HG02588 (cell line): ENCODE measurements at regions not wholly inside any gene's neighbourhood (a gene's known extent, or its start where the extent isn't known, plus 50 kb on each side); places are given as distances from the start of the nearest gene placed in this dataset.
"Not testable (repeated sequence)": the region's sequence is repeated elsewhere in the genome, so short reads cannot be mapped to it uniquely, and the experiment has no call there.

Experiments used
- ATAC-seq: cut with Tn5 transposase; IDR thresholded peaks from one replicate; pipeline ENCODE4 v1.9.1; 2021; ENCODE audit warnings: mild to moderate bottlenecking, moderate library complexity; ENCODE audit not compliant: unreplicated experiment

DNA sequence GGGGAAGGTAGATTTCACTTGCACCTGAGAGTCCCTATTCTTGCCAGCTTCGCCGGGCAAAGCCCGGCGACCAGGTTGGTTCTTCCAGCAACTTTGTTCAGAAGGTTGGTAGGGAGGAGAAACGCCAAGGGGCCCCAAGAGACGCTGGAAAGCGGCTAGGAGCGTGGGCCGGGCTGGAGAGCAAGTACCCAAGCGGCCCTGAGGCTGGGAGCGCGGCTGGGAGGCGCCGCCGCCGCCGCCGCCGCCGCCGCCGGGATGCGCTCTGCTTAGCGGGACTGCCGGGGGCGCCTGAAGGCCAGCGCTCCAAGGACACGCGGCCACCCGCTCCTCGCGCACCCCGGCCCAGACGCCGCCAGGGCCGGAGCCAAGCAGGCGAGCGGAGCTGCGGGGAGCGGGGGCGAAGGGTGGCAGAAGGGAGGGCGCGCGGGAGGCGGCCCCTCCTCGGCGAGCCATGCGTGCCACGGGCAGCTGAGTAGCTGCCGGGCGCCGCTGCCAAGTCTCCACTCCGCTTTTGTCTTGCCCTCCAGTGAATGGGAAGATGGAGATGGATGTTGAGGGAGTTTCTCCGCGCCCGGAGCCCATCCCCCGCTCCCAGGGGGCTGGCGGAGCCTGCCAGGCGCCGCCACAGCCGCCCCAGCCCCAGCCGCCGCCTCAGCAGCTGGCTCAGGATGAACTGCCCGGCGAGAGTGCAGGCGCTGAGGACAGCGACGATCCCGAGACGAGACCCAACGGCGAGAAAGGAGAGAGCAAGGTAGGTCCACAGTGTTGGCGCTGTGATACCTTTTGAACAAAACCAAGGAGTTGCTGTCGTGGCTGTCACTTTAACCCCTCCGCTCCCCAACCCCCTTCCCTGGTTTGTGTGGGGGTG lies 227.4 kb upstream of the AZI2 start:
- no peak for ATAC-seq

DNA sequence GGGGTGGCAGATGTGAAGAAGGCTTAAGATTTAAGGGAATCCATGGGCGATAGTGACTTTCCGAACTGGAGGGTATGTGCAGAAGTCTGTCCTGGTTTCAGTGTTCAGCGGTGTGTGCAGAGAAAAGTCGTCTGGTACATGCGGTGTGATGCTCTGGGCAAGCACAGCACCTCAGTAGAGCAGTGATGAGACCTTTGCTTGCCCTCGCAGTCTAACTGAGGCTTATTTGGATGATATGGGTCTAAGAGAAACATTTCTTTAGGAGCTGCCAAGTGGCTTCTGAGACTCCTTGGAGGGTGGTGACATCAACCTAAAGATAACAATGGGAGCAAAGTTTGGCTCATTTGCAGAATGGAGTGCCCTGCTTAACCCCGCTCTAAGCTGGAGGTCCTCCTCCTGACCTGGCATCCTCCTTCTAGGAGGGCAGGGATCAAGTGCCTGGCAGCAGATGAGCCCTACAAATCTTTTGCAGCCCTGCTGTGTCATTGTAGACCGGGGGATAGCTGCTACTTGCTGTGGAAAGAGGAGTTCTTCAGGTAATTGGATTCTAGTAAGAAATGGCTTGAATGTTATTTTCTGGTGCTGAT lies 228.1 kb upstream of the AZI2 start:
- ATAC-seq, result no peak

DNA sequence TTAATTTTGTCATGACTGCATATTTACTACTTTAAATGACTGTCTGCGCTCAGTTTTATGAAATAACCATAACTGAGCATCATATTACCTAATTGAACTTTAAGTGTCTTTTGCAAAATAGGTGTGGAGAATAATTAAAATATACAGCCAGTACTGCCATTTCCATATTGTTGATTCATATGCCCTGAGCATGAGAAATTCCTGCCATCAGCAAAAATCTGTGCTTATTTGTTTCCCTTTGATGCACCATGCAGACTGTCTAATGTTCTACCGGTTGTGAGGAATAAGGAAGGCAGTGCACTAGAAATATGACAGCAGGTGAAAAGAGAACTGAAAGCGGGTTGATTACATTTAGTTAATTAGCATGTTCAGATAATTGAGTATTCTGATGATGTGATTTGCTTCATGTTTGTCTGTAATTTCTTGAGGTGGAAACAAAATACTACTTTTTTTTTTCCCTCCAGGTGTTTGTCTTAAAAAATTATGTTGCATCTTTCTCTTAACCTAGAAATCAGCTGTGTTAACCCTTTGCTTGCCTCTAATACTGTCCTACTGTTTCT lies 229.4 kb upstream of the AZI2 start:
- ATAC-seq, result no peak

DNA sequence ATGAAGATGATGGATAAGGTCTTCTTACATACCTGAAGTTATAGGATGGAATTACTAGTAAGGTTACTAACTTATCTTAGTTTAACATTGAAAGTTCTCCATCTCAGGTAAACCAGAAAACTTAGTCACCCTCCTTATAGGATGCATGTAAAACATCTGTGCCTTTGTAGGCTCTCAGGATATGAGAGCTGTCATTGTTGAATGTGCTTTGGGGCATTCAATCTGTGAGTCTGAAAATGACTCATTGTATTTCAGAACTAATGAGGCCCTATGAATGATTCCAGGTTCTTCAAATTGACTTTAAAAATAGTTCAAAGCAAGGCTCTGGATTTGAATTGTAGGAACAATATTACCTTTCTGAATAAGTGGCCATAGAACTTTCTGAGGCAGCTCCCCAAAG lies 237.7 kb upstream of the AZI2 start:
- no peak for ATAC-seq

DNA sequence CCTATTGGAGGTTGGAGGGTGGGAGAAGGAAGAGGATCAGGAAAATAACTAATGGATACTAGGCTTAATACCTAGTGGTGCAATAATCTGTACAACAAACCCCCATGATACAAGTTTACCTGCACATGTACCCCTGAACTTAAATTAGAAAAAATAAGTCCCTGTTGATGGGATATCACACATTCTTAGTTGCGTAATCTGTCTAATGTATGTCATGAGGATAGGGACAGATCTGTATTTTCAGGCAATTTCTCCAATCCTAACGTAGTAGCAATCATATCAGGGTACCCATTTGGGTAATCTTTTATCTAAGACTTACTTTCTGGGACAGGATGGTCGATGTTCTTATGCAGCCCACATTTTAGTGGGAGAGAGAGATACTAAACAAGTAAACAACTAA lies 239.1 kb upstream of the AZI2 start:
- ATAC-seq, result no peak

DNA sequence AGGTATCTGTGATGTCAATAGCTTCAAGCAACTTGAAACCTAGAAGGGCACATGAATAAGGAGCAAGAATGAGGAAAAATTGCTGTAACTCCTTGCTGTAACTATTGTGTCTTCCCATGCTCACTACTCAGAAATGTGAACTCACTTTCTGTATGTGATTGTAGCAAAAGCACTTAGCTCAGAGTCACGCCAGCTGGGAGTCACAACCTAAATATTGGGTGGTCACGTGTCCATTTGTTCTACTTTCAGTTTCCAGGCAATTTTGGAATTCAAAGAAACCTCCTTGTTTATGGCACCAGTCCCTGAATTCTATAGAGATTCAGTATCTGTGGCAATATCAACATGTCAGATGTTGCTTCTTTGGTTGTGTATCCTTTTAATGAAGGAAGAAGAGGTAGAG lies 241.6 kb upstream of the AZI2 start:
- no peak for ATAC-seq

DNA sequence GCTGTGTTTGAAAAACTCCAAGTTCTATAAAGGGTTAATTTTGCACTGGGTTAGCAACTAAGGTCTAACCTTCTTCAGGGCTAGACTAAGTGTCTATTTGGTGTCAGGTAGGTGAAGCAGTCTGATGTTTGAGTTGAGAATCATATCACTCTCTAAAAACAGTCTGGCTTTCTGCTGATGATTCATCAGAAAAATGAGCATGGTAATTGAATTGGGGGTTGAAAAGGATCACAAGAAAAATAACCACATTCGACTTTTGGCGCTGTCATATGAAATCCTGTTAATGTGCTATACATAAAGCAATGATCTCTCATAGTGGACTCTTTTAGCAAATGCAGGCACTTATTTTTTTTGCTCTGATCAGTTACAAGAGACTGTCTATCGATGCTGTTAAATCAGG lies 242.2 kb upstream of the AZI2 start:
- ATAC-seq, result no peak

DNA sequence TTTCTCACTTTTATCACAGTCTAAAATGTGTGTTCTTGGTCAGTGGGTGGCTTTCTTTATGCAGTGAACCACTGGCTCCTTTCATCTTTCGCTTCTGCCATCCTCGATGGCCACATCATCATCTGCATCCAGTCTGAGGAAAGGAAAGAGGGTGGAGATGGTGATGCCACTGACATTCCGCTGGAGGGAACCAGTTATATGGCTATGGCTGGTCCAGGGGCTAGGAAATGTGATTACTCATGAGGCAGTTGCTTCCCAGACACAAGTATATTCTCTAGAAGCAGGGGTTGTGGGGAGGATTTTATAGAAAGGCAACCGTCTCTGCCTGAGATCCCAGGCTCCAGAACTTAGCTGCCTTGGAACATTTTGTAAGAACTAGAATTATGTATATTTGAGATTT lies 246.7 kb upstream of the AZI2 start:
- ATAC-seq, result no peak

DNA sequence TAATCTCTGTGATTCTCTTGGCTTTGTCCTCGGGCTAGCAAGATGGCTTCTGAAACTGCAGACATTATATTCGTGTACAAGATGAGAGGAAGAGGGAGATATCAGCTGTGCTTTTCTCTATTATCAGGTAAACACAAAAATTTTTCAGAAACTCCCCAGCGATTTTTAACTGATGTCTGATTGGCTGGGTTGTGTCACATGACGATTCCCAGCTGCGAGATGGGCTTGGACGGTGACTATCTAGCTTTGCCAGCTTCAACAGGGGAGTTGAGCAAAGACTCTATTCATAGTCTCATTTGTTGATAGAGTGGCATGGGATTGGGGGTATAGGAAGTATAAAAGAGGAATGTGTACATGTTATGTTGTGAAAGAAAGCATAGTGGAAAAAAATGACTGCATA lies 248.8 kb upstream of the AZI2 start:
- no peak for ATAC-seq

DNA sequence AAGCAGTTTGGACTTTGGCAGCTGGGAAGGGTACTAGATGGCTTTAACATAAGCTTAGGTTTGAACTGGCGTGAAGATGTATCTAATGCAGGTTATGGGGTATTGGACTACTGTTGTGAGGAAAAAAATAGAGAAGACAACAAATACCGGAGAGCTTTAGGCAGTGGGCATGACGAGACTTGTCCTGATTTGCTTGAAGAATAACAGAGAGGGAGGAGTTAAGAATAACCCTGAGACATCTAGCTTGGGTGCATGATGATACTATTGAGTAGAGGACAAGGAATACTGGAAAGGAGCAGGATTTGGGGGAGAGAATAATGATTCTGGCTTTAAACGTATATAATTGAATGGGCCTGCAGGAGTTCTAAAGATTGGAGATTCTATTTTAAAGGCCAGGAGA lies 249.5 kb upstream of the AZI2 start:
- no peak for ATAC-seq

DNA sequence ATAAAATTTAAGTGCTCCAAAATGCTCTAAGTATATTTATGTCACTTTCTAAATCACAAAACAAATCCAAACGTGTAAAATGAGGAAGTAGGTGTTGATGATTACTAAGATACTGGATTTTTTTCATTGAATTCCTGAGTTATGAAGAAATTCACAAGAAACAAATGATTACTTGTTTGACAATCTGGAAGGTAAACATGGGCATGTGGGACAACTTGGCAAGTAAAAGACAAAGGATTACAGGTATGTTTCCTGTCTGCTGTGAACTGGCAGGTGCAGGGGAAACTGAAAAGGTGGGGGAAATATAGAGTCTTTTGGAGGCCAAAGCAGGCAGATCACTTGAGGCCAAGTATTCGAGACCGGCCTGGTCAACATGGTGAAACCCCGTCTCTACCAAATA lies 252.7 kb upstream of the AZI2 start:
- no peak for ATAC-seq

DNA sequence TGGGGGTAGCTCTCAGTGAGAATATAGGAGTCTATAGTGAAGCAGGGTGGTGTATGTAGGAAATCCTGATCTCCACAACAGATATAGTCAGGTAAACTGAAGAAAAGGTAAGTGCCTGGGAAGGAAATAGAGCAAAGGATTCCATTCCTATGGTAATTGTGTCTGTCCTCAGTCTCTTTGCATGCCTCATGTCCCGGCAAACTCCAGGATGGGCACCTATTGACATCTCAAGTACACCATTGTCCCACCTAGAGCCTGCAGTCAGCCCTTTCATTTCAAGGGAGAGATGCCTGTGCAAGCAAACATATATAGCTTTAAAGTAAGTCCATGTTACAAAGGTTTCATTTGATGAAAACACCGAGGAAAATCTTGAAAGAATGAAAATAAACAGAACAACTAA lies 257.7 kb upstream of the AZI2 start:
- ATAC-seq, result no peak

DNA sequence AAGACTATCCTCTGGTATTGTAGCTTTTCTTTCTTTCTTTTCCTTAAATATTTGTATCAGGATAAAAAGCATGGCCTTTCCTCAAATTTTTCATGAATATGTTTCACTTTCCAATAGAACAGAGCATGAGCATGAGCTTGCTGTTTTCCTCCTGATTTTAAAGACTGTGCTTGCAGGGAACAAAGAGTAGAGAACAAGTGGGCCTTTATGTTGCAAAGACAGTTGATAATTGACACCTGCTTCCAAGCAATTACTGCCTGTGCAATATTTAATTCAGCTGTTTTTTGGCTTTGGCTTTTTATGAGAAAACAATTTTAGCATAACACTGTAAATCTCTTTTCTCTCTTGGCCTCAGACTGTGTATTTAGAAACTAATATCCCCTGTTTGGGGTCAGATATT lies 263.6 kb upstream of the AZI2 start:
- no peak for ATAC-seq

DNA sequence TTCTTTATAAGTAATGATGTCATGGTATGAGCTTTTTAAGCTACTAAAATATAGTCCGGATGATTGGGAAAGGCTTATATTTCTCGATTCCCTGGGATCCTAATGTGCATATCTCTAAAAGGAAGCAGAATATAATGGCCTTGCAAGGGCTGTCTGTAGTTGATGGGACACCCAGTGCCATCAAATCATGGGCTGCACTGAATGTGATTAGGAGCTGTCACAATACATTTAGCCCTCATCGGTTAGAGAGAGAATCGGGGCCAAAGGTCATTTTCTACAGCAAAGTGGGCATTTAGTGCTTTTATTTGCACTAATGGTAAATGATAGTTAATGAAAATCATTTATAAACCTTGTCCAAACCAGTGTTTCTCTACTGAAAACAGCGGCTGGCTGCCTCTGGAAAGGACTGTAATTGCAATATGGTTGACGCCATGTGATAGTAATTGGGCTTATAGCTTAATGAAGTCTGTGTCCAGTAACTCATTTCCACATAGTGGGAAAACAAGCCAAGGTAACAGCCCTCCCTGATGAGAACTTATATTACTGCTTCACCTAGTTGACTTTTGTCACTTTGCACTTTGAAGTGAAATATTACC lies 265.0 kb upstream of the AZI2 start:
- no peak for ATAC-seq

DNA sequence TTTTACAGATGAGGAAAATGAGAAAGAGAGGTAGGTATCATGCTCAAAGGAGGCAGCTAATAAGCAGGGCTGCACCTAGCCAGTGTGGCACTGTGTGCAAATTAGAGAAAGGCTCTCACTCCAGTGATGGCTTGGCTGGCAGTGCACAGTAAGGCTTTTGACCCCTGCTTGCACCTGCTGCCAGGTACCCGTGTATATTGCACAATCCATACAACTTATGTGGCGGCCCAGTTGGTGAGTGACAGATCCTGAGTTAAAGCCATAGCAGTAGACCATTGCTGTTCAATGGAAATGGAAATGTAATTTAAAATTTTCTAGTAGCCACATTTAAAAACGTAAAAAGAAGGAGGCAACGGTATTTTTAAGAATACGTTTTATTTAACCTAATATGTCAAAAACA lies 266.4 kb upstream of the AZI2 start:
- no peak for ATAC-seq

DNA sequence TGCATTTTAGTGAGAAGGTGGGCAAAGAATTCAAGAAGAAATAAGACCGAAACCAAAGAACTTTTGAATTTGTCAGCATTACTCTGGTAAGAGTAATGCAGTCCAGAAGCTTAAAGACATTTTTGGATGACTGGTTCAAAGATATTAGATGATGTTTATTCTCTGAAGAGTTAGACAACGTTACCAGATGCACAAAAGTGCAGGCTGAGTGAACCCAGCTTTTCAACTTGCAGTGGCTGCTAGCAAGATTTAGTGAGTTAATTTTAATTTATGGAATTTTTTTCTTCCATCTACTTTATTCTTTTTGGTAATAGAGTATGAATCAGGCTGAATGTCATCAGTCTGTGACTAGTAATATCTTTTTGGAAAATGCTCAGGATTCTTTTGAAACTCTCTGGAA lies 267.3 kb upstream of the AZI2 start:
- ATAC-seq, result no peak

DNA sequence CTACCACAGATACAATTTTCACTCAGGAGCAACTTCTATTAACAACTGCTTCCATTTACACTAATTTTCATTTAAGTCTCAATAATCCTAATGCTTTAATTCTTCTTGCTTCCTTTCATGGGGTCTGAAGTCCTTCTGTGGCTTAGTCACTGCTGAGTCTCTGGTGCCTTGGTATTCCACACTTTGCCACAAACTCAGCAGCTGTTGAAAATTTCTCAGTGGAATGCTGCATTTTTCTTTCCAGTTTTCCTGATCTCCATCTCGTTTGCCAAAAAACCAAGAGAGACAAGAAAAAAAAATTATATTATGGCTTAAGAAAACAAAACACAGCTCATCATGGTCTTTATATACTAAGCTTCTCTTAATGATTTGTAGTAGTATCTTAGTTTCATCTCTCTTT lies 269.2 kb upstream of the AZI2 start:
- ATAC-seq, result no peak

DNA sequence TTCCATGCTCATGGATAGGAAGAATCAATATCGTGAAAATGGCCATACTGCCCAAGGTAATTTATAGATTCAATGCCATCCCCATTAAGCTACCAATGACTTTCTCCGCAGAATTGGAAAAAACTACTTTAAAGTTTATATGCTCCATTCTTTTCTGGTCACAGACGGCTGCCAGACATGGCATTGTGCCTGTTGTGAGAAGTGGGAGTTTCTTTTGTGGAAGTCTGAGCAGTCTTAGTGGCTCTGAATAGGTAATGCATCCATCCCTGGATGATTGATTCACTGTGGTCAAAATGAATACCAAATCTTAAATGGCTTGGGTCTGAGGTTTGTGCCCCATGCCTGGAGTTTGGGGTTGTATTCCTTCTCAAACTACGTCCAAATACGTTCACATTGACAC lies 274.5 kb upstream of the AZI2 start:
- no peak for ATAC-seq

DNA sequence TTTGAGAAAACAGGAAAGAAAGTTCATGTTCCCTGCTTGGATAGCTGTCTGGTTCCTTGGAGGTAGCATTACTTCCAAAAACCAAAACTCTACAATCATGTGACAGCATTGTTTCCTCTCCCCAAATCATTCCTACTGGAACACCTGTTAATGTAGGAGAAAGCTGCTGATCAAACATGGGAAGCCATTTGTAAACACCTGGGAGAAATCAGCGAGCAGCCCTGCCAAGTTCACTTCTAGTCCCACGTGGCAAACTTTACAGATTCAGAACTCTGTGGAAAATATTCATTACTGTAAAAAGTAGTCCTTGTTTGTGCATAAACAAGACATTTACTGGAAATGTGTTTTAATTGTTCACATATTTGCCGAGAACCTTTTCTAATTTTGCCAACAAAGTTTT lies 275.5 kb upstream of the AZI2 start:
- no peak for ATAC-seq

DNA sequence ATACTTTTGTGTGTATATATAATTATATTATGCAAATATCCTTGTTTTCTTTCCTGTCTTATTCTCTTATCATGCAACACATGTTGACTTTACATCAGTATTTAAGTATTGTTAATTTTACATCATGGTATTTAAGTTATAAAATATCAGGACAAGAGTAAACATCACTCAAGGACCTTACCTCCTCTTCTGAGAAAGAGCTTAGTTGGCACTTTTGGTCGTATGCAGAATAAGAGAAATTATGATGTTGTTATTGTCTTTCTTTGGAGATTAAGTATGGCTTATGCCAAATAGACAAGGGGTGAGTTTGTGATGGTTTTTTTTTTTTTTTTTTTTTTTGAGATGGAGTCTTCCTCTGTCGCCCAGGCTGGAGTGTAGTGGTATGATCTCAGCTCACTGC lies 279.2 kb upstream of the AZI2 start:
- not testable (repeated sequence) for ATAC-seq

DNA sequence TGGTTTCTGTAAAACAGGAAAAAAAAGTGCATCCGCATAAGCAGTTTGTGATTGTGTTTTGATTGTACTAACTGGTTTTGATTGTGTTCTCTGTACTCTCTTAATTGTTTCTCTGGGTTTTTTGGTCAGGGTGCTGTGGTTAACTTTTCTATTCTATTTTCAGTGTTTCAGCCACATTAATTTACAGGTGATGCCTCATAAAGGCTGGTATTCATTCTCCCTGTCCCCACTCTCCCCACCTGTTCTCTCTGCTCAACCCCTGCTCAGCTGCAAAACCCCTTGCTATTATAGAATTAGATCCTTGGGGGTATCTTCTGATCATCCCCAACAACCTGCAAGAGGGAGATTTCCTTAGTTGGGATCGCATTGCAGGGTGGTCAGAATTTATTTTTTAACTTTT lies 285.4 kb upstream of the AZI2 start:
- no peak for ATAC-seq

DNA sequence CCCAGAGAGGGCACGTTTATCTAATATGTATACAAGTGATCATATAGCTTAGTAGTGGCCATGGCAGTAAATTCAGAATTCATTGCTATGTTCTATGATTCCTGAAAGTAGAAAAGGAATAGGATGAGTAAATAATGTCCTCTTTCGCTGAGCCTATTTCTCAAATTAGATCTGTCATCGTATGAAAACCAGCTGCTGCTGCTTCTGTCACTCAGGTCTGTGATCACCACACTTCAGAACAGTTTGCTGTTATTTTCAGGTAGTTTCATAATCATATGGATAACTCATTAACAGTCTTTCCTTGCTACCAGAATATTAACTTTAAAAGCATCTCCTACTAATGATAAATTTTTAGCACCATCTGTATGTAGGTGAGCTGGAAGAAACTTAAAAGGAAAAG lies 289.1 kb upstream of the AZI2 start:
- no peak for ATAC-seq
